GM13976 (cell line): ENCODE measurements at regions not wholly inside any gene's neighbourhood (a gene's known extent, or its start where the extent isn't known, plus 50 kb on each side); places are given as distances from the start of the nearest gene placed in this dataset.

Experiments used
- DNase-seq: peaks from one replicate; pipeline ENCODE4 v3.0.0; 2012; ENCODE audit warnings: low spot score
- CTCF ChIP-seq: IDR thresholded peaks from 2 replicates; pipeline ENCODE4 v1.5.1; 2012; ENCODE audit warnings: borderline replicate concordance, mild to moderate bottlenecking; ENCODE audit not compliant: insufficient read depth; ENCODE audit errors: extremely low read depth, missing control alignments, control extremely low read depth
- in situ Hi-C: fragments of 300-500 bp; cut with MboI; formaldehyde crosslinking; loops from one replicate; pipeline ENCODE4 v1.12.0; 2022; ENCODE audit warnings: low sequenced_read_pairs, mixed read lengths, inconsistent platforms; ENCODE audit not compliant: unreplicated experiment

GRCh38 chr9:28293369-28294090 is 720.2 kb upstream of the C9orf72 start:
- in situ Hi-C loops: no loop called here
- TF ChIP-seq CTCF: no peak
- DNase-seq: no peak

GRCh38 chr9:28301281-28301680 is 728.0 kb upstream of the C9orf72 start:
- TF ChIP-seq CTCF: no peak
- no peak for DNase-seq
- in situ Hi-C loops: no loop called here

GRCh38 chr9:28317745-28318144 is 744.5 kb upstream of the C9orf72 start:
- in situ Hi-C loops: no loop called here
- TF ChIP-seq CTCF: no peak
- DNase-seq: no peak

GRCh38 chr9:28318515-28318914 is 745.2 kb upstream of the C9orf72 start:
- in situ Hi-C loops: no loop called here
- TF ChIP-seq CTCF: no peak
- DNase-seq: no peak

GRCh38 chr9:28319981-28320380 is 746.7 kb upstream of the C9orf72 start:
- no peak for TF ChIP-seq CTCF
- in situ Hi-C loops: no loop called here
- DNase-seq: no peak

- in situ Hi-C loops: no loop called here
- DNase-seq: no peak
- no peak for TF ChIP-seq CTCF
These were observed 747.3 kb upstream of the C9orf72 start for GRCh38 chr9:28320616-28321015.
